GM19452 (cell line): ENCODE measurements at regions not wholly inside any gene's neighbourhood (a gene's known extent, or its start where the extent isn't known, plus 50 kb on each side); places are given as distances from the start of the nearest gene placed in this dataset.

Experiments
- ATAC-seq: cut with Tn5 transposase; IDR thresholded peaks from one replicate; pipeline ENCODE4 v1.9.1; 2021; ENCODE audit not compliant: unreplicated experiment

- ATAC-seq, result no peak
Measured at GRCh38 chr12:115859231-115859630, 418.3 kb downstream of the MED13L start.

- ATAC-seq, result no peak
Measured at GRCh38 chr12:115857923-115858322, 419.6 kb downstream of the MED13L start.

- no peak for ATAC-seq
Measured at GRCh38 chr12:115857160-115857920, 420.2 kb downstream of the MED13L start.

DNA sequence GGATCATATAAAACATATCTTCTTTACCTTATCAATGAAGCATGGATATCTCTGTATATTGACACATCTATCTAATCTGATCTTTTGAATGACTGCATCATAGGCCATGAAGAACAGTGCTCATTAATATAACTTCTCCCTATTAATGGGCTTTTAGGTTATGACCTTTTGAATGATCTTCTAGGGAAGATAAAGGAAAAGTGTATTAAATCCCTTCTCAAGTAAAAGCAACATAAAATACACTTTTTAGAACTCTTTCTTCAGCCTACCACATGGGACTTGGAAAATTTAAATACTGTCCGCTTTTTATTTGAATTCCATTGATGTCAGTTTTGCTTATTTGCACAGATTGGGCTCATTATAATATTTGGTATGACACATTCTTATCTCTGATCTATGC, 425.4 kb downstream of the MED13L start:
- no peak for ATAC-seq

- ATAC-seq, result no peak
Measured at GRCh38 chr12:115850957-115851356, 426.5 kb downstream of the MED13L start.

- no peak for ATAC-seq
Measured at GRCh38 chr12:115849262-115849943, 428.1 kb downstream of the MED13L start.

DNA sequence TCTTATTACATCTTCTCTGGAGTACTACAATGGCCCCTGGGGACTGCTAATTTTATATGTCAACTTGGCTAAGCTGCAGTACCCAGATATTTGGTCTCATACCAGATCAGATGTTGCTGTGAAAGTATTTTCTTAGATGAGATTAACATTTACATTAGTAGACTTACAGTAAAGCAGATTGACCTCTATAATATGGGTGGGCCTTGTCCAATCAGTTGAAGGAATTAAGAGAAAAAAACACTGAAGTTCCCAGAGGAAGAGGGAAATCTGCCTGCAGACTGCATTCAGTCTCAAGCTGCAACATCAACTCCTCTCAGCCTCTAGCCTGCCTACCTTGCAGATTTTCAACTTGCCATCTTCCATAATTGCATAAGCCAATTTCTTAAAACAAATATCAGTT, 430.1 kb downstream of the MED13L start:
- ATAC-seq, result no peak

DNA sequence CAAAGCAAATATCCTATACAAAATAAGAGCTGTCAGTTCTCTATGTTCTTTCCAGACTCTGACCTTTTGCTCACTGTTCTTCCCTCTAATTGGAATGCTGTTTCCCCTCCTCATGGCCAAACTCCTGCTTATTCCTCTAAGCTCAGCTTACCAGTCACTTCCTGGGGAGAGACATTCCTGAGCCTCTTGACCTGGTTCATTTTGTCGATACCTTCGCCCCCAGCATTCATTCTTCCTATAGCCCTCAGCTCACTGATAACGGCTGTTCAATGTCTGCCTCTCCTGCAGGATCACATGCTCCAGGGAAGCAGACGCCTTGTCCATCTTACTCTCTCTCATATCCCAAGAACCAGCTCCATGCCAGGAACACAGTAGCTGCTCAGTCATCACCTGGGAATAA, 431.0 kb downstream of the MED13L start:
- ATAC-seq, result no peak

GRCh38 chr12:115840159-115840558, 437.3 kb downstream of the MED13L start:
- no peak for ATAC-seq

GRCh38 chr12:115838952-115839351, 438.5 kb downstream of the MED13L start:
- no peak for ATAC-seq

GRCh38 chr12:115837220-115837619, 440.3 kb downstream of the MED13L start:
- no peak for ATAC-seq

- ATAC-seq, result no peak
Measured at GRCh38 chr12:115835445-115835844, 442.0 kb downstream of the MED13L start.

GRCh38 chr12:115833704-115834103, 443.8 kb downstream of the MED13L start:
- no peak for ATAC-seq

GRCh38 chr12:115830633-115831032, 446.9 kb downstream of the MED13L start:
- no peak for ATAC-seq

DNA sequence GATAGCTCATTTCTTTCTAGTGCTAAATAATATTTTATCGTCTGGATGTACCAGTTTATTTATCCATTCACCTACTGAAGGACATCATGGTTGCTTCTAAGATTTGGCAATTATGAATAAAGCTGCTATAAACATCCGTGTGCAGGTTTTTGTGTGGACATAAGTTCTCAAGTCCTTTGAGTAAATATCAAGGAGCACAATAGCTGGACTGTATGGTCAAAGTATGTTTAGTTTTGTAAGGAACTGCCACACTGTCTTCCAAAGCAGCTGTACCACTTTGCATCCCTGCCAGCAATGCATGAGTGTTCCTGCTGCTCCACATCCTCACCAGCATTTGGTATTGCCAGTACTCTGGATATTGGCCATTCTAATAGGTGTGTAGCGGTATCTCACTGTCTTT, 447.4 kb downstream of the MED13L start:
- no peak for ATAC-seq

DNA sequence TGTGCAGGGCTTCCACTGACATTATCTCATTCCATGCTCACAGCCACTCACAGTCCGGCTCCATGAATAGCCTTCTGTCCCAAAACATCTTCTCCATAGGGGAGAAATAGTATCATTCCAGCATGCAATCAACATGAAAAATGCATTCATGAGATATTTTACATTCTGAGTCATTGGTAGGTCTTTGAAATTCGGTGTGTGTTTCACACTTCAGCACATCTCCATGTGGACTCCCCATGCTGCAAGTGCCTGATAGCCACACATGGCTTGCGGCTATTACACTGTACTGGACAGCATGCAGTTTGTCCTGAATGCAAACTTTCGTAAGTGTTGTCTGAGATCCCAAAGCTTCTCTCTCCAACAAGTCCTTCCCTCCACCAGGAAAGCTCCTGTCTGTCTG, 449.3 kb downstream of the MED13L start:
- ATAC-seq, result no peak

GRCh38 chr12:115824936-115825602, 452.4 kb downstream of the MED13L start:
- ATAC-seq, result no peak

DNA sequence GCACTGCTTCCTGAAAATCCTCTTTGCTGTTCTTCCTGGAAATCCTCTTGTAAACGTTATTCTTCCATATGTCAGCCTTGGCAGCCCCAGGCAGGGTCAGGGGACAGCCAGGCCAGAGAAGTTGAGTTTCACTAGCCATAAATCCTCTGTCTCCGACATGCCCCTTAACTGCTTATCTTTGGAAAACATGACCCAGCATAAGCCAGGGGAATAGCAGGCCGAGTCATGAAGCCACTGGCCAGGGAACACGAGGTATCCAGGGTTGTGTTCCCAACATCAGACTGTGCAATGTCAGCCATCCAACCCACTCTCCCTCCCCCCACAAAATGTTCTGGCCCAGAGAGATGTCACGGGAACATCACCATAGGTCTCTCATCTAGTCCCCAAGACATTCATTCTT, 453.9 kb downstream of the MED13L start:
- no peak for ATAC-seq

DNA sequence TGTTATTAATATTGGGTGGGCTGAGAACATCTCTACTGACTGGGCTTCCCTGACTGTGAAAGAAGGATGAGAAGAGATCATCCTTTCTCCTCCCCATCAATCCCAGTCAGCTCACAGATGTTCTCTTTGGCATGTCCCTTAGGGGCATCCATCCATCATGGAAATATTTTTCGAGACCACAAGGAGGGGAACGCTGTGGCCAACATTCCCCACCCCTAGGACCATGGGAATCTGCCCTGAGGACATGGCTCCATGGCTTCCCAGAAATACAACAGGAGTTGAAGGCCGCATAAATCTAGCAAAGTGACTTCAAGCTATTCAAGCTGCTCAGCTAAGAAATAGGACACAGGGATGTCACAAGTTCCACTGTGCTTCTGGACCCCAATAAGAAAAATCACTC, 456.8 kb downstream of the MED13L start:
- ATAC-seq, result no peak

GRCh38 chr12:115818973-115819372, 458.5 kb downstream of the MED13L start:
- no peak for ATAC-seq

DNA sequence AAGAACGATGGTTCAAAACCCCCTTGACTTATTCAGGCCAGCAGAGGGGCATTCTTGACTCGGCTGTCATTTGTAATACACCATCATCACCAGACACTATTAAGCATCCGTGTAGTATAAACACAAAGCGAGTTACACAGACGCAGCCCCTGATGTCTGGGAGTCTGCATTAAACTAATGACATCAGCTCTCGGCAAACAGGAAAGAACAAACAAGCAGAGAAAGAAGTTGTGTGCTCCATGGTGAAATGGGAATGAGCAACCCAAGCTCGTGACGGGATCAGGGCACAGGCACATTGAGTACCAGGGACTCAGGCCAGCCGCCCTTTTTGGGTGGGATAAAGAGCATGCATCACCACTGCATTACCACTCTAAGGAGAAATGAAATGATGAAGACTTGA, 460.1 kb downstream of the MED13L start:
- no peak for ATAC-seq

DNA sequence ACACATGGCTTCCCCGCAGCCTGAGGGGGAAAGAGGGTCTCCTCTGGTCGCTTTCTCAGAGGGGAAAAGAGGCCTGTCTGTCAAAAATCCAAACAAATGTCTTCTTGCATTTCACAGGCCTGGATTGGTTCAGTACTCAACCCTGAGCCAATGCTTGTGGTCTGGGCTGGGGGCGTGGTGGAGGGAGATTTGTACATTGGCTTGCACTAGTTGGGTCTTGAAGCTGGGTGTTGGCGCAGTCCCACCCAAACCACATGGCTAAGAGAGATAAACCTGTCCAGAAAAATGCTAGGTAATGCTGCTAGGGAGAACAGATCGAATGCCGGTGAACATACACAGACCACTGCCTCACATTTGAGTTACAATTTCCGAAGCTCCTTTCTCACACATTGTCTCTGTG, 461.6 kb downstream of the MED13L start:
- no peak for ATAC-seq
